GM18511 (cell line): ENCODE measurements at regions not wholly inside any gene's neighbourhood (a gene's known extent, or its start where the extent isn't known, plus 50 kb on each side); places are given as distances from the start of the nearest gene placed in this dataset.
A peak's percentile ranks its signal among the peaks of the same experiment; 100 is the strongest.

ENCODE experiments used
- ATAC-seq: cut with Tn5 transposase; IDR thresholded peaks from one replicate; pipeline ENCODE4 v1.9.1; 2021; ENCODE audit warnings: mild to moderate bottlenecking, moderate library complexity; ENCODE audit not compliant: unreplicated experiment

GRCh38 chr7:55641273-55641691, 69.0 kb upstream of the VOPP1 start:
- ATAC-seq, result peak; percentile 91

- ATAC-seq, result no peak
Measured at GRCh38 chr7:55639640-55640039, 67.3 kb upstream of the VOPP1 start.

- ATAC-seq, result no peak
Measured at GRCh38 chr7:55629051-55629677, 56.9 kb upstream of the VOPP1 start.

- no peak for ATAC-seq
Measured at GRCh38 chr7:55624813-55625212, 52.5 kb upstream of the VOPP1 start.

GRCh38 chr7:55623617-55624016, 51.3 kb upstream of the VOPP1 start:
- ATAC-seq, result no peak

- no peak for ATAC-seq
Measured at GRCh38 chr7:55622241-55622640, 49.9 kb upstream of the VOPP1 start.
